ENCODE measurements at regions not wholly inside any gene's neighbourhood (a gene's known extent, or its start where the extent isn't known, plus 50 kb on each side); places are given as distances from the start of the nearest gene placed in this dataset.

GRCh38 chr9:88828492-88828974 lies 162.7 kb upstream of the S1PR3 start:
- H3K27me3 ChIP-seq (ENCODE audit: insufficient read depth), result no peaks in the 10 kb centered on the region
- H3K9me3 ChIP-seq, result no peaks in the 10 kb centered on the region
- ChIA-PET CTCF (interaction anchor here (0.6 to 1.3 kb wide), 3 partner anchors 8 to 83 kb away, joined by 3 to 5 read pairs (median 3); no protein-coding TSS in a partner anchor), POLR2A (interaction anchor here (1.2 kb wide), 1 partner anchor 89 kb away, joined by 3 read pairs; no protein-coding TSS in a partner anchor)
- no peaks in the 10 kb centered on the region for H3K36me3 ChIP-seq (replicated peaks in 1 of 2; ENCODE audit: control insufficient read depth in 1 of 2, insufficient read depth in 2 of 2, low read length in 1 of 2)
- DNase-seq, result peak; percentile 73
- H2AFZ ChIP-seq (ENCODE audit: low read depth), result no peak overlapping the region
- H3K9ac ChIP-seq, result no peak overlapping the region
- H4K20me1 ChIP-seq (ENCODE audit: insufficient read depth), result no peaks in the 10 kb centered on the region
- H3K27ac ChIP-seq (ENCODE audit: low read depth in 2 of 2, low read length in 1 of 2), result peak overlapping the region in 1 of 2 experiments; percentile 98; a peak in 2 of 4 replicates
- H3K4me2 ChIP-seq, result no peak overlapping the region
- H3F3A ChIP-seq (replicated peaks; ENCODE audit: insufficient read depth), result no peaks in the 10 kb centered on the region
- H3K79me2 ChIP-seq (ENCODE audit: insufficient read depth), result no peaks in the 10 kb centered on the region
- WGBS (ENCODE audit: low lambda C conversion rate), result 24% methylated on average over 3 of the region's 4 CpGs
- H3K4me3 ChIP-seq (ENCODE audit: low read depth in 2 of 2, low read length in 1 of 2), result no peak overlapping the region
- peak; percentile 97 for TF ChIP-seq GATA2 (CRISPR knock-in tag; IDR thresholded peaks at IDR 0.05)
- TF ChIP-seq FOSL2 (IDR thresholded peaks at IDR 0.05; ENCODE audit: borderline replicate concordance, low read depth), result no peak
- peak; percentile 80 for TF ChIP-seq PBX3 (IDR thresholded peaks at IDR 0.05)
- peak; percentile 53; the same call in 1 of the 2 replicates for TF ChIP-seq TEAD4 (IDR thresholded peaks at IDR 0.05; ENCODE audit: borderline replicate concordance, insufficient read depth)
- TF ChIP-seq NFIC (IDR thresholded peaks at IDR 0.05; ENCODE audit: borderline replicate concordance), result peak; percentile 72
- no peak for TF ChIP-seq JUND (IDR thresholded peaks at IDR 0.05)
- peak; percentile 6; the same call in 1 of the 2 replicates for TF ChIP-seq RFX5 (IDR thresholded peaks at IDR 0.05; ENCODE audit: low read length)
- TF ChIP-seq MXI1 (IDR thresholded peaks at IDR 0.05; ENCODE audit: low read depth, low read length), result peak; percentile 63; the same call in 1 of the 2 replicates
- peak; percentile 44 for TF ChIP-seq RAD21 (IDR thresholded peaks at IDR 0.05; ENCODE audit: low read length)
- TF ChIP-seq RCOR1 (IDR thresholded peaks at IDR 0.05; ENCODE audit: low read length), result peak; percentile 96
- TF ChIP-seq, protein P1, sequence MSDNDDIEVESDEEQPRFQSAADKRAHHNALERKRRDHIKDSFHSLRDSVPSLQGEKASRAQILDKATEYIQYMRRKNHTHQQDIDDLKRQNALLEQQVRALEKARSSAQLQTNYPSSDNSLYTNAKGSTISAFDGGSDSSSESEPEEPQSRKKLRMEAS (IDR thresholded peaks at IDR 0.05; ENCODE audit: low read depth), result no peak
- TF ChIP-seq, protein P2, sequence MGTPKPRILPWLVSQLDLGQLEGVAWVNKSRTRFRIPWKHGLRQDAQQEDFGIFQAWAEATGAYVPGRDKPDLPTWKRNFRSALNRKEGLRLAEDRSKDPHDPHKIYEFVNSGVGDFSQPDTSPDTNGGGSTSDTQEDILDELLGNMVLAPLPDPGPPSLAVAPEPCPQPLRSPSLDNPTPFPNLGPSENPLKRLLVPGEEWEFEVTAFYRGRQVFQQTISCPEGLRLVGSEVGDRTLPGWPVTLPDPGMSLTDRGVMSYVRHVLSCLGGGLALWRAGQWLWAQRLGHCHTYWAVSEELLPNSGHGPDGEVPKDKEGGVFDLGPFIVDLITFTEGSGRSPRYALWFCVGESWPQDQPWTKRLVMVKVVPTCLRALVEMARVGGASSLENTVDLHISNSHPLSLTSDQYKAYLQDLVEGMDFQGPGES (IDR thresholded peaks at IDR 0.05; ENCODE audit: low read depth, low read length), result no peak
- peak; percentile 57 for TF ChIP-seq POLR2AphosphoS5 (IDR thresholded peaks at IDR 0.05; ENCODE audit: low read depth, low read length)
- no peak for TF ChIP-seq YY1 (IDR thresholded peaks at IDR 0.05; ENCODE audit: low read depth)
- TF ChIP-seq, protein P3, sequence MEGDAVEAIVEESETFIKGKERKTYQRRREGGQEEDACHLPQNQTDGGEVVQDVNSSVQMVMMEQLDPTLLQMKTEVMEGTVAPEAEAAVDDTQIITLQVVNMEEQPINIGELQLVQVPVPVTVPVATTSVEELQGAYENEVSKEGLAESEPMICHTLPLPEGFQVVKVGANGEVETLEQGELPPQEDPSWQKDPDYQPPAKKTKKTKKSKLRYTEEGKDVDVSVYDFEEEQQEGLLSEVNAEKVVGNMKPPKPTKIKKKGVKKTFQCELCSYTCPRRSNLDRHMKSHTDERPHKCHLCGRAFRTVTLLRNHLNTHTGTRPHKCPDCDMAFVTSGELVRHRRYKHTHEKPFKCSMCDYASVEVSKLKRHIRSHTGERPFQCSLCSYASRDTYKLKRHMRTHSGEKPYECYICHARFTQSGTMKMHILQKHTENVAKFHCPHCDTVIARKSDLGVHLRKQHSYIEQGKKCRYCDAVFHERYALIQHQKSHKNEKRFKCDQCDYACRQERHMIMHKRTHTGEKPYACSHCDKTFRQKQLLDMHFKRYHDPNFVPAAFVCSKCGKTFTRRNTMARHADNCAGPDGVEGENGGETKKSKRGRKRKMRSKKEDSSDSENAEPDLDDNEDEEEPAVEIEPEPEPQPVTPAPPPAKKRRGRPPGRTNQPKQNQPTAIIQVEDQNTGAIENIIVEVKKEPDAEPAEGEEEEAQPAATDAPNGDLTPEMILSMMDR (IDR thresholded peaks at IDR 0.05), result no peak
- TF ChIP-seq GABPA (IDR thresholded peaks at IDR 0.05; ENCODE audit: low read depth), result no peak
- peak; percentile 80 for TF ChIP-seq CHD2 (IDR thresholded peaks at IDR 0.05; ENCODE audit: low read length, partially characterized antibody)
- TF ChIP-seq FOXM1 (IDR thresholded peaks at IDR 0.05; ENCODE audit: low read depth), result no peak
- peak; percentile 87 for TF ChIP-seq TCF12 (IDR thresholded peaks at IDR 0.05)
- TF ChIP-seq EP300 (IDR thresholded peaks at IDR 0.05; ENCODE audit: borderline replicate concordance in 1 of 2, low read depth in 1 of 2, low read length in 1 of 2), result peak; percentile 26 to 97; a peak in 2 of 4 replicates
- peak; percentile 78 for TF ChIP-seq FOXJ3 (CRISPR knock-in tag; IDR thresholded peaks at IDR 0.05)
- no peaks in the 10 kb centered on the region for H3K9me2 ChIP-seq
- H3K4me1 ChIP-seq (ENCODE audit: control insufficient read depth in 1 of 2, insufficient read depth in 2 of 2, low read depth in 1 of 2, low read length in 1 of 2), result peaks cover 0 to 39% of the 10 kb centered on the region in 2 experiments; a peak in 3 of 4 replicates
